EL (cell line): ENCODE measurements at regions not wholly inside any gene's neighbourhood (a gene's known extent, or its start where the extent isn't known, plus 50 kb on each side); places are given as distances from the start of the nearest gene placed in this dataset.
A peak's percentile ranks its signal among the peaks of the same experiment; 100 is the strongest.

Source experiments
- DNase-seq: peaks from one replicate; pipeline ENCODE4 v3.0.0-alpha.2; 2016

DNA sequence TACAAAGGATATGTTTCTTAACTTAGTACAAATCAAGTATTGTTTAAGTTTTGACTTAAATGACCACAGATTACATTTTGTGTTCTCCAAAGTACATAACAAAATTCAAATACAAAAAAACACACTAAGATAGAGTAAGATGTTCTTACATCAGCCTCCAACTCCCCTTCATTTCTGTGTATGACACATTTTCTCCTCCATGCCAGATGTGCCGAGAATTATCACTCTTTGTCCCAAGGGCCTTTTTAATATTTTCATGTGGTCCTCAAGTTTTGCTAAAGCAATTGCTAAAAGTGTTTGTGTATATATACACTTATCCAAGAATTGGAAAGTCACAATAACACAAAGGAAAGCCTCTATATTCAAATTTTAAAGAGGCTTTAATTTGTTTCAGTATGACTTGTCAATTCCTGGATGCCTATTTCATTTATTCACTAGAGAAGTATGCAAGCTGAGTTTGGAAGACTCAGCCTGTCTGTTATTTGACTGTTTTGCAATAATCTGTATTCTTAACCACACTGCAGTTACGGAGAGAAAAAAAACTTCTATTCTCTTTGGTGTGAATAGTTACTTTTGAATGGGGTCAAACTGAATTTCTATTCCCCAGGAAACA lies 586.4 kb upstream of the SEMA3D start:
- DNase-seq, result peak; percentile 73

GRCh38 chr7:85771516-85771915 lies 584.7 kb upstream of the SEMA3D start:
- DNase-seq, result no peak

DNA sequence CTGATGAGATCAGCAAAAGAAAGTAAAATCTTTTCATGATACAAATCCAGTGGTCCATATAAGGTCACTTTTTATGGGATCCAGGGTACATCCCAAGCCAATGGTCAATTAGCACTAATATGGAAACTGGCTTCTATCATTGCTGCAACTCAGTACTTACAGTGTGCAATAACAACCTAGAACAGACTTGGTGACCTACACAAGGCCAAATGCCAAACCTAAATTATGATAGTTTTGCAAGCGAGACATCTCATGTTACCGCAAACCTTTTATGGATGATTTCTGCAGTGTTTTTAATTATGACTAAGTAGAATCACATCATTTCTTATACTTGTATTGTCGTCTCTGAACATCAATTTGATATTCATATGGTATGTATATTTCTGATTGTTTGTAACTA lies 583.5 kb upstream of the SEMA3D start:
- peak; percentile 13 for DNase-seq

DNA sequence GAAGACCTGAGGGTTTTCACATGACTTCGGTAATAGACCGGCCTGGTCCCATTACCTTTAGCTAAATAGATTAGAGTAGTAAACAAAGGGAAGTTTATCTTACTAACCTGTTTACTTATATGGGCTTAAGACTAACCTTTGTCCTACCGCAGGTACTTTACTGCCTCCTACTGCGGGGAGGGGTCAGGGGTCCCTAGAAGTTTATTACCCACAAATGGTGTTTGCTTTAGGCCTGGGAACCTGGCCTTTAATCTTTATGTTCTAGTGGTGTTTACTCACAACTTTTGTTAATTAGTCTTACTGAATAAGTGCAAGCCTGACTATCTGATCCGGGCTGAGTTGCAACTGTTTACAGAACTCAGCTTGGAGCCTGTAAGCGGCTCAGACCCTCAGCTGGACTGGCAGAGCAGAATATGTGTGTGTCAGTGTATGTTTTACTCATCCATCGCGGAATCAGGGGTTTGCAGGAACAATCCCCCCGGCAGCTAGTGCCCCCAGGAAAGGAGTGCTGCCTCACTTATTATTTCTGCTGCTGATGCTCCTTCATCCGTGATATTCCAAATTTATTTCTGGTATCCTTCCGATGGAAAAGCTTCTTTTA lies 578.9 kb upstream of the SEMA3D start:
- no peak for DNase-seq

DNA sequence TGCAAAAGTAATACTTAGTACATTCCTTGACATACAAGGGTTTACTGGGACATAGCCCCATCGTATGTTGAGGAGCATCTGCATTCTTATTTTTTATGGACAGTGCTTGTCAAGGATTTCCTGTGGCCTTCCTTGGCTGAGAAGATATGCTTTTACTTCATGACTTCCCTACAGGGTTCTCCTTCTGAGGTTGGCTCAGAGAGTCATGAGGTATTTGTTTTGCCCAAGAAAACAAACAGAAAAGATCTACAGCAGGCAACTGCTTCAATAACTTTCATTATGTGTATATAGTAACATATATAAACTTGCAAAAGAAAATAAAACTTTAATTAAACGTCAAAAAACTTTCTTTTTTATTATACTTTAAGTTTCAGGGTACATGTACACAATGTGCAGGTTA lies 577.2 kb upstream of the SEMA3D start:
- no peak for DNase-seq

DNA sequence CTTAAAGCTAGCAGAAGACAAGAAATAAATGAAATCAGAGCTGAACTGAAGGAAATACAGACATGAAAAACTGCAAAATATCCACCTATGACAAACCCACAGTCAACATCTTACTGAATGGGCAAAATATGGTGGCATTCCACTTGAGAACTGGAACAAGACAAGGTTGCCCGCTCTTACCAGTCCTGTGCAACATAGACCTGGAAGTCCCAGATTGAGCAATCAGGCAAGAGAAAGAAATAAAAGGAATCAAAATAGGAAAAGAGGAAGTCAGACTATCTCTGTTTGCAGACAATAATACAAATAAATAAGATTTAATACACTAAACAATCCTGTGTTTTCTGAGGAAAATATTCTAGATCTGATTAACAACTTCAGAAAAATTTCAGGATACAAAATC lies 570.5 kb upstream of the SEMA3D start:
- no peak for DNase-seq

DNA sequence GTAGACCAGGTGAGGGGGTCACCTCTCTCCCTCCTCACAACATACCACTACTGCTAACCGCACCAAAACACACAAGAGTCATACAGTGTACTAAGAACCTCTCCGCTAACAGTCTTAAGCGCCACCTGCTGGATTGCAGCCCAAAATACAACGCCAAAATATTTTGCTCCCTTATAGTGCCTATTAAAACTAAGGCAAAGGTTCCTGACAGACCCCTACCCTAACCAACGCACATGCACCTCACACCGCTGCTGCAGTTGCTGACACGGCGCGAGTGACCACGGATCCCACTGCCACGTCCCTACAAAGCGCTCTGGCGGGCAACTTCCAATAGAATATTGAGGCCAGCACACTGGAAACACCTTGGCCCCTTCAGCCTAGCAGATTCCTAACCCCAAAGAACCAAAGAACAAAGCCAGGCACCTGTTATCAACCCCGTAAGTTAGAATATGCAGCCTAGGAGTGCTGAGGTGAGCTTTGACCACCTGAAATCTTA lies 563.6 kb upstream of the SEMA3D start:
- peak; percentile 56 for DNase-seq

GRCh38 chr7:85749696-85750453 lies 563.0 kb upstream of the SEMA3D start:
- DNase-seq, result no peak

DNA sequence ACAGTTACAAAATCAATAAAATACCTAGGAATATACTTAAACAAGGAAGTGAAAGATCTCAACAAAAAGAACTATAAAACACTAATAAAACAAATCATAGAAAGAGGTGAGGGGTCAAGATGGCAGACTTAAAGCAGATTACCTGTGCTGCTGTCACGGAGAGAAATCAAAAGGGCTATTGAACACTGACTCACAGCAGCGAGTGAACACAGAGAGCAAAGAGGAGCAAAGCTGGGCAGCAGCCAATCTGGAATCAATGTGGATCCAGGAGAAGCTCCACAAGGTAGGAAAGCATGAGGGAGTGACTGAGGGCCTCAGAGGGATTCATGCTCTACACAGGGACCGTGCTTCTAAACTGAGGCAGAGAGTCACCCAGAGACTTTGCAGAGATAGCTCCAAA lies 562.0 kb upstream of the SEMA3D start:
- DNase-seq, result no peak

DNA sequence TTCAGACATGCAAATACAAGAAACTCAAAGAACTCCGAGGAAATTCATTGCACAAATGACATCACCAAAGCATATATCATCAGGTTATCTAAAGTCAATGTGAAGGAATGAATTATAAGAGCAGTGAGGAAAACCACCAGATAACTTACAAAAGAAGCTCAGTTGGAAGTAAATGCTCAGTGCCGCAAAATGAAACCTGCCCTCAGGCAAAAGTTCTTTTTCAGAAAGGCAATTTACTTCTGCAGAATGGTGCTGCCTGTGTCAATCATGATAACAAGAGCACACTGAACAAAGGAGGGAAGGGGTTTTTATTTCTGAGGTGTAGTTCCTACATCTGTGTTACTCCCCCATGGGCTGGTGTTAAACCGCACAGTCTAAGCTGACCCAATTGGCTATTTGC lies 550.6 kb upstream of the SEMA3D start:
- DNase-seq, result no peak

- no peak for DNase-seq
Measured at GRCh38 chr7:85736085-85736484, 549.2 kb upstream of the SEMA3D start.

DNA sequence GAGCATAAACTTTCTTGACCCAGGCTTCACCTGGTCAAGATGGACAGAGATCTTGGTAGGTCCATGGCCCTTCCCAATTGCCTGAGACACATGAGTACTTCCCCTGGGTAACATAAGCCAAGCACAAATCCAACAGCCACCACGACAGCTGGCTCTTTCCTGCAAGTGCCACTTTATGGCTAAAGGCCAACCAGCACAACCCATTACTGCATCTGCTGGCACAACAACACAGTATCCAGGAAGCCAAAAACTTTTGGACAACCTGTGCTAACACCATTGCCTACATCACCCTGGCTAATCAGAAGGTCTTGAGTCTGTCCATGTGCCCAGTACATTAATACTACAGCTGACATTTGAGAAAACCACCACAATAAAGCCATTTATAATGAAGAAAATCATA lies 548.0 kb upstream of the SEMA3D start:
- no peak for DNase-seq

DNA sequence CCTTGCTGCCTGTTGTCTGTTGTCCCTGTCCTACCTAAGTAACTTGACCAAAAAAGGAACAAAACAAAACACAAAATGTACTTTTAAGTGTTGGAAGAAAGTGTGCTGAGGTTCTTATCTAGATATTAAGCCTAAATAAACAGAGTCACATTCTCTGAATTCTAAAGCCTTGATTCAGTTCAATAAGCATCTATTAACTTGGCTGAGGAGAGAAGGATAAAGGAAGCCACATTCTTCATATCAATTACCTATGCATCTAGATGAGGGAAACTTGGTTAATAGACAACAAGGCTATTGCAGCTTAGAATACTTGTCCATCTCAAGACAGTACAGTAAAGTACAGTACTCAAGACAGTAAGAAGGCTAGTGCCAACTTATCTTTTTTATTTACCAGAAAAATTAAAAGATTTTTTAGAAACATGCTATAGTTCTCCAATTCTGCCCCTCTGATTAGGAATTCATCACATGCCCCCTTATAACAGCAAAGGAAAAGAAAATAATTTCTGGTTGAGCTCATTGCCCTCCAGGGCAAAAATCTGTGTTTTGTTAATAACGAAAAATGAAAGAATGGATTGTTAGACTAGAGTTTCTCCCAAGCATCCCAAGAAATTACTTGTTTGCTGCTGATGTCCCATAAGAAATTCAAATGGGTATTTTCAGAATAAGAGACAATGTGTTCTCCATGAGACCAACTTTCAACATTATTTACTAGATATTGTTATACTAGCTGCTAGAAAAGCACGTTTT lies 546.5 kb upstream of the SEMA3D start:
- DNase-seq, result peak; percentile 50

- DNase-seq, result no peak
Measured at GRCh38 chr7:85730012-85730411, 543.2 kb upstream of the SEMA3D start.

DNA sequence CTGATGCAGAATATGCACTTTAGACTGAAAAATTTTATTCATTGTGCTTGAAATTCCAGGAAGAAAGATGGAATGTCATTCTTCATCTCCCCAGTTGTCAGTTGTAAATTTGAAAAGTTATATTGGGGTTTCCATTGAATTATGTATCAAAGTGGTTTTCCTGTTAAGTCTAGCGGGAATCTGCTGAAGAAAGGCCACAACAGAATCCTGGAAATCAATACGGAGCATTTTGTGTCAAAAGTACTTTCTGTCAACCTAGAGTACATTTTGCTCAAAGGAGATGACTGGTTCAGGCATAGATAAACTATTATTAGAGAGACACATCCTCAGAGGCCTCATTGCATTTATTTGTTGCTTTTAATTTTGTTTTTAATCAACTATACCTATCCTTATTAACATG lies 538.2 kb upstream of the SEMA3D start:
- DNase-seq, result no peak

- DNase-seq, result peak; percentile 53
Measured at GRCh38 chr7:85719981-85720953, 533.4 kb upstream of the SEMA3D start.

DNA sequence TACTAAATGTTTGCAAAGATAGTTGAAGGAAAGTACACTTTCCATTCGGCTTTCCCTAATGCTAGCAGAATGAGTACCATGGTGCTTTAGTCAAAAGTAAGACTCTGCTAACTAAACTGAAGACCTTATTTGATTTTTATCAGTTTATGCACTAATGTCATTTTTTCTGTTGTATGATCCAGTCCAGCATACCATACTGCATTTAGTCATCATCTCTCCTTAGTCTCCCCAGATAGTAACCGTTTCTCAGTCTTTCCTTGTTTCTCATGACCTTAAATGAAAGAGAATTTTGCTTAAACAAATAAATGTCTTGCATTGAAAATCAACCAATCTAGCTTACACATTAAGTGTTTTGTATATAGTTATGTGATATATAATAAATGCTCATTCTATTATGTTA lies 529.5 kb upstream of the SEMA3D start:
- DNase-seq, result no peak

GRCh38 chr7:85714951-85715350 lies 528.1 kb upstream of the SEMA3D start:
- no peak for DNase-seq

GRCh38 chr7:85714043-85714578 lies 527.3 kb upstream of the SEMA3D start:
- no peak for DNase-seq

- DNase-seq, result no peak
Measured at GRCh38 chr7:85713171-85713570, 526.3 kb upstream of the SEMA3D start.

DNA sequence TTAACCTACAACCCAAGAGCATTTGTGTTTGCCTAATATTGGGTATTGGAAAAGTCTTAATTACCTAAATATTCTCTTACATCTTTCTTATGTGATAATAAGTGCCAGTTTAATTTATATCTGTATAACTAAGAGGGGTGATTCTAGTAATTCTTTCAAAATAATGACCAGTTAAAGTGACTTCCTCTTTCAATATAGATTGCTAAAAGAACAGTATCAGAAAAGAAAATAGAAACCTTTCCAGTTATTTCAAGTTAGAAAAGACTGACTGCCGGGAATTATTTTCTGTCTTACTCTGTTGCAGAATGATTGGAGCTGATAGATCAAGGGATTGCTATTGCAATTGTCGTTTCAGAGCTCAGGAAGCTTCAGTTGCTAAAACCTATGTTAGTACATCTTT lies 525.0 kb upstream of the SEMA3D start:
- no peak for DNase-seq

GRCh38 chr7:85710960-85711359 lies 524.1 kb upstream of the SEMA3D start:
- no peak for DNase-seq
